SK-N-SH treated with all-trans-retinoic acid at 6 μM for 48 hours (cell line): ENCODE measurements at regions not wholly inside any gene's neighbourhood (a gene's known extent, or its start where the extent isn't known, plus 50 kb on each side); places are given as distances from the start of the nearest gene placed in this dataset.

Experiments used
- ARNTL ChIP-seq: fragments of 450-650 bp; formaldehyde crosslinking; IDR thresholded peaks from 2 replicates; pipeline ENCODE4 v1.5.0; 2020; ENCODE audit warnings: low read depth, mild to moderate bottlenecking, moderate library complexity, borderline replicate concordance
- CREB5 ChIP-seq: fragments of 250-450 bp; sonication (Bioruptor Pico); IDR thresholded peaks from 2 replicates; pipeline ENCODE4 v1.5.1; 2020; ENCODE audit warnings: low read depth, mild to moderate bottlenecking, moderate library complexity
- CSDC2 ChIP-seq: fragments of 250-450 bp; sonication (Bioruptor Pico); IDR thresholded peaks from 2 replicates; pipeline ENCODE4 v1.5.0; 2020; ENCODE audit warnings: mild to moderate bottlenecking, moderate library complexity
- GLIS3 ChIP-seq: fragments of 250-450 bp; sonication (Bioruptor Pico); IDR thresholded peaks from 2 replicates; pipeline ENCODE4 v1.5.0; 2020; ENCODE audit warnings: mild to moderate bottlenecking, moderate library complexity
- ISL1 ChIP-seq: fragments of 250-450 bp; sonication (Bioruptor Pico); IDR thresholded peaks from 2 replicates; pipeline ENCODE4 v2.1.2; 2022; ENCODE audit warnings: mild to moderate bottlenecking, moderate library complexity
- OSR1 ChIP-seq: fragments of 250-450 bp; sonication (Bioruptor Pico); IDR thresholded peaks from 2 replicates; pipeline ENCODE4 v1.8.0; 2022; ENCODE audit warnings: moderate library complexity, mild to moderate bottlenecking, inconsistent platforms
- PATZ1 ChIP-seq: fragments of 250-450 bp; sonication (Bioruptor Pico); IDR thresholded peaks from 2 replicates; pipeline ENCODE4 v1.8.0; 2020; ENCODE audit warnings: mild to moderate bottlenecking, moderate library complexity, borderline replicate concordance
- TCF4 ChIP-seq: fragments of 250-450 bp; sonication (Bioruptor Pico); IDR thresholded peaks from 2 replicates; pipeline ENCODE4 v1.8.0; 2021; ENCODE audit warnings: mild to moderate bottlenecking, moderate library complexity, borderline replicate concordance
- ZC3H10 ChIP-seq: fragments of 250-450 bp; sonication (Bioruptor Pico); IDR thresholded peaks from 2 replicates; pipeline ENCODE4 v1.5.1; 2021; ENCODE audit warnings: mild to moderate bottlenecking, moderate library complexity
- ZNF565 ChIP-seq: fragments of 450-650 bp; formaldehyde crosslinking; conservative IDR thresholded peaks from 2 replicates; pipeline ENCODE4 v1.5.0; 2020; ENCODE audit warnings: low read depth, mild to moderate bottlenecking, moderate library complexity
- ZNF70 ChIP-seq: fragments of 450-650 bp; formaldehyde crosslinking; IDR thresholded peaks from 2 replicates; pipeline ENCODE4 v1.5.0; 2020; ENCODE audit warnings: mild to moderate bottlenecking, moderate library complexity

- no peak for TF ChIP-seq ZC3H10
- TF ChIP-seq PATZ1 = no peak
- TF ChIP-seq ARNTL (CRISPR knock-in tag) = no peak
- no peak for TF ChIP-seq GLIS3
- TF ChIP-seq TCF4 (CRISPR knock-in tag) = no peak
- no peak for TF ChIP-seq ZNF70 (CRISPR knock-in tag)
- no peak for TF ChIP-seq CREB5 (CRISPR knock-in tag)
- TF ChIP-seq ZNF565 (CRISPR knock-in tag) = no peak
- TF ChIP-seq ISL1 (CRISPR knock-in tag) = no peak
- no peak for TF ChIP-seq CSDC2 (CRISPR knock-in tag)
- TF ChIP-seq OSR1 (CRISPR knock-in tag) = no peak
Observed at GRCh38 chr18:10299643-10300042, 154.8 kb upstream of the APCDD1 start.
